HepG2 (cell line): ENCODE measurements at regions not wholly inside any gene's neighbourhood (a gene's known extent, or its start where the extent isn't known, plus 50 kb on each side); places are given as distances from the start of the nearest gene placed in this dataset.

Source experiments
- ATAC-seq: fragments of 200-7000 bp; cut with Tn5 transposase; 3 replicates; pipeline ENCODE4 v1.9.1; 2020; ENCODE audit warnings: mild to moderate bottlenecking, moderate library complexity
- BruUV-seq: library from RNA; stranded (reverse); fragments of 400-500 nt; replicated peaks from 2 replicates; lab custom pipeline; 2021; lab: Mats Ljungman, UMichigan
- CTCF ChIA-PET: fragments of 300-600 bp; formaldehyde crosslinking; extraction: SDS; loops from one replicate; lab custom pipeline; 2021; ENCODE audit warnings: low total read pairs, inconsistent platforms, low intra/inter-chr PET ratio; lab: Yijun Ruan, JAX
- POLR2A ChIA-PET: fragments of 350-600 bp; sonication (Branson Sonifier 250); formaldehyde crosslinking; loops from one replicate; lab custom pipeline; 2020; ENCODE audit warnings: antibody characterized with exemption, inconsistent platforms; lab: Yijun Ruan, JAX
- DNase-seq: peaks from one replicate; pipeline ENCODE4 v3.0.0-alpha.2; 2015; ENCODE audit warnings: low spot score
- FAIRE-seq: peaks from 3 replicates; lab custom pipeline; 2011; peaks lifted over from hg19 to GRCh38; lab: Jason Lieb, UNC
- H2AFZ ChIP-seq: one replicate; pipeline ENCODE4 v1.6.1; 2011; ENCODE audit warnings: low read length, inconsistent platforms
- H3K27ac ChIP-seq: fragments of 300-600 bp; 3 replicates; pipeline ENCODE4 v1.8.0; 2011; ENCODE audit warnings: mixed run types, mild to moderate bottlenecking, mixed read lengths, low read length, inconsistent platforms; ENCODE audit not compliant: insufficient read depth; ENCODE audit errors: extremely low read length
- H3K27me3 ChIP-seq, 2 experiments: fragments of 200-600 bp in 1 of 2; 2 replicates in 1 of 2; 3 replicates in 1 of 2; pipeline versions ENCODE4 v1.6.0 to v1.8.0; 2011; ENCODE audit warnings: low read length in 2 of 2, mild to moderate bottlenecking in 2 of 2, moderate library complexity in 2 of 2, inconsistent platforms in 1 of 2; ENCODE audit not compliant: insufficient read depth in 2 of 2, control insufficient read depth in 1 of 2
- H3K36me3 ChIP-seq, 2 experiments: fragments of 200-600 bp in 1 of 2; replicated peaks in 1 of 2; 2 replicates in 1 of 2; 3 replicates in 1 of 2; pipeline versions ENCODE4 v1.5.1 to v1.8.0; 2011; ENCODE audit warnings: low read length in 2 of 2, inconsistent platforms in 1 of 2; ENCODE audit not compliant: insufficient read depth in 2 of 2, control insufficient read depth in 1 of 2
- H3K4me1 ChIP-seq: 2 replicates; pipeline ENCODE4 v1.5.1; 2012; ENCODE audit warnings: low read length, inconsistent platforms; ENCODE audit not compliant: insufficient read depth
- H3K4me2 ChIP-seq: 2 replicates; pipeline ENCODE4 v1.6.0; 2011; ENCODE audit warnings: low read depth, low read length, inconsistent platforms
- H3K4me3 ChIP-seq, 3 experiments: fragments of 200-600 bp in 1 of 3; sonication (generic), shearing (Covaris generic) in 1 of 3; replicated peaks in 1 of 3; 2 replicates each; pipeline ENCODE4 v1.5.1; 2011 to 2016; ENCODE audit warnings: low read length in 3 of 3, inconsistent platforms in 2 of 3, low read depth in 2 of 3, mild to moderate bottlenecking in 2 of 3, control low read depth in 1 of 3, mixed read lengths in 1 of 3; ENCODE audit not compliant: insufficient read depth in 1 of 3
- H3K79me2 ChIP-seq: one replicate; pipeline ENCODE4 v1.6.1; 2011; ENCODE audit warnings: low read length, inconsistent platforms; ENCODE audit not compliant: insufficient read depth
- H3K9ac ChIP-seq: 2 replicates; pipeline ENCODE4 v1.6.0; 2011; ENCODE audit warnings: mild to moderate bottlenecking, low read depth, low read length, inconsistent platforms; ENCODE audit not compliant: insufficient read depth
- H3K9me3 ChIP-seq: 2 replicates; pipeline ENCODE4 v1.5.1; 2012; ENCODE audit warnings: mild to moderate bottlenecking, low read length
- H4K20me1 ChIP-seq: 2 replicates; pipeline ENCODE4 v1.6.0; 2011; ENCODE audit warnings: inconsistent platforms, mild to moderate bottlenecking, low read length, moderate library complexity; ENCODE audit not compliant: insufficient read depth
- ARID2 ChIP-seq: sonication (generic); formaldehyde crosslinking; IDR thresholded peaks from 2 replicates; pipeline ENCODE4 v1.8.1; 2022; ENCODE audit warnings: mild to moderate bottlenecking, missing genetic modification reagents, borderline replicate concordance
- ATF3 ChIP-seq: sonication (generic); formaldehyde crosslinking; IDR thresholded peaks from 2 replicates; pipeline ENCODE4 v1.4.0; 2020; ENCODE audit warnings: missing genetic modification reagents
- ATRX ChIP-seq: sonication (generic); formaldehyde crosslinking; IDR thresholded peaks from 2 replicates; pipeline ENCODE4 v1.4.0; 2020; ENCODE audit warnings: missing genetic modification reagents, borderline replicate concordance
- CBX2 ChIP-seq, 2 experiments: fragments of 200-600 bp in 1 of 2; sonication (generic); formaldehyde crosslinking in 1 of 2; IDR thresholded peaks; 2 replicates each; pipeline versions ENCODE4 v1.7.0 to v1.8.1; 2018 to 2022; ENCODE audit warnings: low read depth in 2 of 2, low read length in 1 of 2, mild to moderate bottlenecking in 1 of 2, missing genetic modification reagents in 1 of 2
- ETS1 ChIP-seq: sonication (generic); formaldehyde crosslinking; IDR thresholded peaks from 2 replicates; pipeline ENCODE4 v1.4.0; 2020; ENCODE audit warnings: missing genetic modification reagents
- KAT8 ChIP-seq: IDR thresholded peaks from 2 replicates; pipeline ENCODE4 v1.6.1; 2016; ENCODE audit warnings: missing genetic modification reagents, missing compliant biosample characterization
- KDM1A ChIP-seq: IDR thresholded peaks from 2 replicates; pipeline ENCODE4 v1.6.1; 2016; ENCODE audit warnings: missing compliant biosample characterization
- MIXL1 ChIP-seq: IDR thresholded peaks from 2 replicates; pipeline ENCODE4 v1.6.1; 2016
- PHB2 ChIP-seq: fragments of 450-650 bp; IDR thresholded peaks from 2 replicates; pipeline ENCODE4 v1.6.1; 2018; ENCODE audit not compliant: partially characterized antibody
- RFX5 ChIP-seq: IDR thresholded peaks from 2 replicates; pipeline ENCODE4 v1.6.1; 2011; ENCODE audit warnings: low read depth, low read length, improper control_type of control experiment
- RXRB ChIP-seq: IDR thresholded peaks from 2 replicates; pipeline ENCODE4 v1.6.1; 2016; ENCODE audit warnings: borderline replicate concordance, missing genetic modification reagents, missing compliant biosample characterization
- SOX13 ChIP-seq, 3 experiments: fragments of 450-650 bp in 1 of 3; sonication (generic) in 1 of 3; formaldehyde crosslinking in 1 of 3; IDR thresholded peaks in 2 of 3; conservative IDR thresholded peaks in 1 of 3; 2 replicates each; pipeline versions ENCODE4 v1.5.0 to v1.6.1; 2016 to 2020; ENCODE audit warnings: antibody characterized with exemption in 1 of 3, mild to moderate bottlenecking in 1 of 3, missing compliant biosample characterization in 1 of 3, missing genetic modification reagents in 1 of 3, moderate library complexity in 1 of 3
- TFE3 ChIP-seq: IDR thresholded peaks from 2 replicates; pipeline ENCODE4 v1.6.1; 2016
- ZFP36 ChIP-seq: fragments of 150-350 bp; IDR thresholded peaks from 2 replicates; pipeline ENCODE4 v1.6.1; 2018; ENCODE audit warnings: borderline replicate concordance, low read length, low read depth; ENCODE audit not compliant: partially characterized antibody
- ZNF282 ChIP-seq: fragments of 450-650 bp; IDR thresholded peaks from 2 replicates; pipeline ENCODE4 v1.6.1; 2018; ENCODE audit not compliant: partially characterized antibody
- WGBS: methylation state at CpG from one replicate; pipeline ENCODE4 v1.1.6; 2017; ENCODE audit warnings: low lambda C conversion rate; 5-methylcytosine and 5-hydroxymethylcytosine counted together
- in situ Hi-C: cut with HindIII; loops from 2 replicates; pipeline ENCODE4 v1.10.0; 2017; ENCODE audit warnings: low pct_unique_long_range_greater_than_20kb; ENCODE audit not compliant: extremely low pct_ligation_motif_present
- intact Hi-C: fragments of 100-400 bp; cut with micrococcal nuclease; formaldehyde crosslinking; loops from one replicate; pipeline ENCODE4 v1.10.0; 2022; ENCODE audit not compliant: unreplicated experiment

GRCh38 chr3:153087595-153088566 is 74.1 kb upstream of the RAP2B start:
- Histone ChIP-seq H2AFZ (no peak overlapping the region), H3K9ac (no peak overlapping the region), H4K20me1 (no peaks in the 10 kb centered on the region), H3K27ac (no peak overlapping the region), H3K9me3 (no peaks in the 10 kb centered on the region), H3K4me3 (no peak overlapping the region), H3K79me2 (no peaks in the 10 kb centered on the region), H3K36me3 (no peaks in the 10 kb centered on the region), H3K4me2 (no peak overlapping the region), H3K27me3 (peaks cover 0 to 8% of the 10 kb centered on the region in 2 experiments; a peak in 1 of 5 replicates), H3K4me1 (no peaks in the 10 kb centered on the region)
- ChIA-PET POLR2A (no interaction called here), CTCF (no interaction called here)
- in situ Hi-C loops (no loop called here), intact Hi-C loops (no loop called here)
- 27% methylated on average over 7 of the region's 7 CpGs for WGBS
- no TSS peak for BruUV-seq
- DNase-seq (no peak), ATAC-seq (peak; percentile 31; the same call in 1 of the 3 replicates), FAIRE-seq (no peak)
- TF ChIP-seq RFX5 (peak; percentile 43; the same call in 1 of the 2 replicates), KAT8 (no peak)

- in situ Hi-C loops, result no loop called here
- ChIA-PET POLR2A (no interaction called here), CTCF (no interaction called here)
- DNase-seq, result no peak
- intact Hi-C loops, result no loop called here
- no peaks in the 10 kb centered on the region for H4K20me1 ChIP-seq
- WGBS, result 60% methylated on average over 2 of the region's 2 CpGs
- peaks cover 0 to 8% of the 10 kb centered on the region in 2 experiments; a peak in 1 of 5 replicates for H3K27me3 ChIP-seq
- H3K36me3 ChIP-seq, result no peaks in the 10 kb centered on the region
- no peaks in the 10 kb centered on the region for H3K9me3 ChIP-seq
- FAIRE-seq, result no peak
- no peaks in the 10 kb centered on the region for H3K4me1 ChIP-seq
- no peak overlapping the region for H3K4me3 ChIP-seq
- H3K4me2 ChIP-seq, result no peak overlapping the region
- no TSS peak for BruUV-seq
- no peak overlapping the region for H2AFZ ChIP-seq
- ATAC-seq, result no peak
- no peak overlapping the region for H3K9ac ChIP-seq
- H3K79me2 ChIP-seq, result no peaks in the 10 kb centered on the region
- H3K27ac ChIP-seq, result no peak overlapping the region
- TF ChIP-seq PHB2, result no peak
- TF ChIP-seq CBX2 (IDR thresholded peaks at IDR 0.05; ENCODE audit: low read depth, low read length), result no peak
- TF ChIP-seq CBX2 (CRISPR knock-in tag; IDR thresholded peaks at IDR 0.05; ENCODE audit: low read depth), result no peak
- TF ChIP-seq ATRX (CRISPR knock-in tag), result no peak
- TF ChIP-seq ETS1 (CRISPR knock-in tag), result no peak
- TF ChIP-seq ZFP36, result no peak
- TF ChIP-seq RXRB (CRISPR knock-in tag), result no peak
- TF ChIP-seq KDM1A (CRISPR knock-in tag), result no peak
- no peak for TF ChIP-seq ZNF282
- no peak for TF ChIP-seq ATF3 (CRISPR knock-in tag)
- no peak for TF ChIP-seq SOX13 (IDR thresholded peaks at IDR 0.05)
- TF ChIP-seq SOX13 (CRISPR knock-in tag; conservative IDR thresholded peaks at IDR 0.05 in 1 of 2, IDR thresholded peaks at IDR 0.05 in 1 of 2), result no peak
- TF ChIP-seq TFE3 (CRISPR knock-in tag), result no peak
- no peak for TF ChIP-seq MIXL1 (CRISPR knock-in tag)
- TF ChIP-seq ARID2 (CRISPR knock-in tag), result no peak
Observed at GRCh38 chr3:153089620-153090019, 72.4 kb upstream of the RAP2B start.
